Endothelial cell of umbilical vein (primary cell): ENCODE measurements at regions not wholly inside any gene's neighbourhood (a gene's known extent, or its start where the extent isn't known, plus 50 kb on each side); places are given as distances from the start of the nearest gene placed in this dataset.

Experiments
- BruUV-seq: library from RNA; stranded (reverse); fragments of 400-500 nt; replicated peaks from 2 replicates; lab custom pipeline; 2021; lab: Mats Ljungman, UMichigan
- CTCF ChIA-PET: fragments of 300-600, 350-600 bp; sonication (Branson Sonifier 250); formaldehyde crosslinking; loops from one replicate; lab custom pipeline; 2021; ENCODE audit warnings: antibody characterized with exemption, inconsistent platforms; lab: Charles Lee
- POLR2A ChIA-PET: fragments of 300-600, 350-600 bp; sonication (Branson Sonifier 250); formaldehyde crosslinking; loops from one replicate; lab custom pipeline; 2021; ENCODE audit warnings: antibody characterized with exemption, inconsistent platforms; lab: Charles Lee
- DNase-seq: peaks from one replicate; pipeline ENCODE4 v3.0.0-alpha.2; 2011; ENCODE audit warnings: low read depth, low spot score
- FAIRE-seq: peaks from 2 replicates; lab custom pipeline; 2011; peaks lifted over from hg19 to GRCh38; lab: Jason Lieb, UNC
- H2AFZ ChIP-seq: 2 replicates; pipeline ENCODE4 v1.6.0; 2012; ENCODE audit warnings: low read depth, low read length, control low read depth, inconsistent platforms
- H3K27ac ChIP-seq: 2 replicates; pipeline ENCODE4 v1.5.1; 2011; ENCODE audit warnings: low read depth, mild to moderate bottlenecking, control low read depth, low read length, moderate library complexity; ENCODE audit not compliant: insufficient read depth
- H3K27me3 ChIP-seq, 2 experiments: 2 replicates each; pipeline versions ENCODE4 v1.6.0 to v1.6.1; 2011; ENCODE audit warnings: low read length in 2 of 2, mixed read lengths in 1 of 2; ENCODE audit not compliant: control insufficient read depth in 2 of 2, insufficient read depth in 2 of 2
- H3K36me3 ChIP-seq, 2 experiments: 2 replicates in 1 of 2; 3 replicates in 1 of 2; pipeline ENCODE4 v1.5.1; 2011; ENCODE audit warnings: low read length in 2 of 2, mild to moderate bottlenecking in 1 of 2, moderate library complexity in 1 of 2; ENCODE audit not compliant: control insufficient read depth in 2 of 2, insufficient read depth in 2 of 2; ENCODE audit errors: extremely low read depth in 1 of 2
- H3K4me1 ChIP-seq: 3 replicates; pipeline ENCODE4 v1.5.1; 2011; ENCODE audit warnings: mild to moderate bottlenecking, low read length; ENCODE audit not compliant: control insufficient read depth, insufficient read depth; ENCODE audit errors: extremely low read depth
- H3K4me2 ChIP-seq: 2 replicates; pipeline ENCODE4 v1.6.1; 2011; ENCODE audit warnings: low read length, control low read depth, mixed read lengths; ENCODE audit not compliant: insufficient read depth
- H3K4me3 ChIP-seq, 3 experiments: fragments of 200-600 bp in 1 of 3; sonication (generic), shearing (Covaris generic) in 1 of 3; replicated peaks in 1 of 3; 2 replicates each; pipeline ENCODE4 v1.5.1; 2011 to 2016; ENCODE audit warnings: control low read depth in 3 of 3, low read length in 3 of 3, mild to moderate bottlenecking in 2 of 3, inconsistent platforms in 1 of 3, low read depth in 1 of 3, moderate library complexity in 1 of 3; ENCODE audit not compliant: insufficient read depth in 1 of 3
- H3K79me2 ChIP-seq: 2 replicates; pipeline ENCODE4 v1.6.0; 2012; ENCODE audit warnings: low read length, inconsistent platforms; ENCODE audit not compliant: control insufficient read depth, insufficient read depth
- H3K9ac ChIP-seq: replicated peaks from 2 replicates; pipeline ENCODE3; 2011; ENCODE audit warnings: low read length, control low read depth; ENCODE audit not compliant: insufficient read depth; ENCODE audit errors: extremely low read depth
- H3K9me1 ChIP-seq: replicated peaks from 3 replicates; pipeline ENCODE4 v1.6.0; 2011; ENCODE audit warnings: mild to moderate bottlenecking, low read length; ENCODE audit not compliant: control insufficient read depth, insufficient read depth; ENCODE audit errors: extremely low read depth
- H3K9me3 ChIP-seq: replicated peaks from 2 replicates; pipeline ENCODE4 v1.5.1; 2012; ENCODE audit warnings: low read length, inconsistent platforms; ENCODE audit not compliant: control insufficient read depth, insufficient read depth
- H4K20me1 ChIP-seq: replicated peaks from 2 replicates; pipeline ENCODE3; 2011; ENCODE audit warnings: mild to moderate bottlenecking, low read length; ENCODE audit not compliant: control insufficient read depth, insufficient read depth; ENCODE audit errors: extremely low read depth
- CTCF ChIP-seq, 2 donors: IDR thresholded peaks; 1 replicate in 1 of 2; 2 replicates in 1 of 2; pipeline ENCODE4 v1.5.1; 2011; ENCODE audit warnings: low read length in 2 of 2, mild to moderate bottlenecking in 2 of 2, moderate library complexity in 2 of 2, control low read depth in 1 of 2, inconsistent platforms in 1 of 2, low read depth in 1 of 2; ENCODE audit not compliant: insufficient read depth in 1 of 2; ENCODE audit errors: extremely low read depth in 1 of 2
- EZH2 ChIP-seq: IDR thresholded peaks from 2 replicates; pipeline ENCODE4 v1.6.1; 2012; ENCODE audit warnings: borderline replicate concordance, low read depth, mild to moderate bottlenecking, moderate library complexity, low read length, inconsistent platforms; ENCODE audit not compliant: severe bottlenecking
- FOS ChIP-seq: IDR thresholded peaks from 2 replicates; pipeline ENCODE4 v1.6.1; 2011; ENCODE audit warnings: mild to moderate bottlenecking, low read length, moderate library complexity, borderline replicate concordance; ENCODE audit not compliant: insufficient read depth
- GATA2 ChIP-seq: IDR thresholded peaks from 2 replicates; pipeline ENCODE4 v1.7.0; 2011; ENCODE audit warnings: low read depth, mild to moderate bottlenecking, moderate library complexity, mixed read lengths, low read length; ENCODE audit not compliant: insufficient read length, insufficient read depth
- JUN ChIP-seq: IDR thresholded peaks from 2 replicates; pipeline ENCODE4 v1.6.1; 2011; ENCODE audit warnings: borderline replicate concordance, low read depth; ENCODE audit not compliant: insufficient read length, insufficient read depth
- MAX ChIP-seq: IDR thresholded peaks from 2 replicates; pipeline ENCODE4 v1.6.1; 2011; ENCODE audit not compliant: insufficient read depth, insufficient read length
- MYC ChIP-seq: IDR thresholded peaks from one replicate; pipeline ENCODE4 v1.6.1; 2011; ENCODE audit warnings: mild to moderate bottlenecking, low read depth, low read length
- POLR2A ChIP-seq: IDR thresholded peaks from 2 replicates; pipeline ENCODE4 v1.6.1; 2012; ENCODE audit warnings: low read depth, mild to moderate bottlenecking, control low read depth, low read length
- POLR2AphosphoS5 ChIP-seq: IDR thresholded peaks from 2 replicates; pipeline ENCODE4 v1.6.1; 2012; ENCODE audit warnings: low read depth, mild to moderate bottlenecking, control low read depth, low read length, moderate library complexity; ENCODE audit not compliant: insufficient read depth
- dilution Hi-C: fragments of 300-500 bp; cut with MboI; formaldehyde crosslinking; loops from one replicate; pipeline ENCODE4 v1.15.0; 2019; ENCODE audit warnings: low sequenced_read_pairs; ENCODE audit not compliant: extremely low pct_ligation_motif_present
- intact Hi-C: fragments of 100-400 bp; cut with micrococcal nuclease; formaldehyde crosslinking; loops from one replicate; pipeline ENCODE4 v1.10.0; 2022

- FAIRE-seq (no peak), DNase-seq (no peak)
- Histone ChIP-seq H3K4me1 (no peaks in the 10 kb centered on the region), H3K9me3 (no peaks in the 10 kb centered on the region), H3K4me2 (no peak overlapping the region), H3K27me3 (no peaks in the 10 kb centered on the region), H3K9ac (no peak overlapping the region), H3K79me2 (no peaks in the 10 kb centered on the region), H4K20me1 (no peaks in the 10 kb centered on the region), H3K27ac (no peak overlapping the region), H2AFZ (no peak overlapping the region), H3K36me3 (no peaks in the 10 kb centered on the region), H3K4me3 (no peak overlapping the region), H3K9me1 (no peaks in the 10 kb centered on the region)
- dilution Hi-C loops (no loop called here), intact Hi-C loops (no loop called here)
- no peak for TF ChIP-seq MYC
- no peak for TF ChIP-seq MAX
- no peak for TF ChIP-seq POLR2A
- no peak for TF ChIP-seq FOS
- TF ChIP-seq GATA2, result no peak
- no peak for TF ChIP-seq EZH2
- TF ChIP-seq JUN, result no peak
- TF ChIP-seq CTCF (IDR thresholded peaks at IDR 0.05; ENCODE audit: extremely low read depth in 1 of 2, insufficient read depth in 1 of 2, low read depth in 1 of 2, low read length in 2 of 2), result no peak
- TF ChIP-seq POLR2AphosphoS5, result no peak
- ChIA-PET CTCF (no interaction called here), POLR2A (no interaction called here)
- BruUV-seq, result no TSS peak
These were observed 121.3 kb downstream of the TFAP2C start for GRCh38 chr20:56750430-56750829.
